Mesenchymal stem cell (in vitro differentiated cells and primary cell): ENCODE measurements at regions not wholly inside any gene's neighbourhood (a gene's known extent, or its start where the extent isn't known, plus 50 kb on each side); places are given as distances from the start of the nearest gene placed in this dataset.
A peak's percentile ranks its signal among the peaks of the same experiment; 100 is the strongest.
"Not testable (repeated sequence)": the region's sequence is repeated elsewhere in the genome, so short reads cannot be mapped to it uniquely, and the experiment has no call there.

Source experiments
- DNase-seq: peaks from one replicate; pipeline ENCODE4 v3.0.0-alpha.2; 2013
- H2AFZ ChIP-seq: one replicate; pipeline ENCODE4 v1.6.1; 2013; ENCODE audit warnings: low read depth, mild to moderate bottlenecking, control low read depth, inconsistent platforms, low read length, moderate library complexity
- H2AK5ac ChIP-seq: 2 replicates; pipeline ENCODE4 v1.6.1; 2013; ENCODE audit warnings: low read length, moderate library complexity, mild to moderate bottlenecking, inconsistent platforms; ENCODE audit not compliant: severe bottlenecking
- H2BK120ac ChIP-seq: one replicate; pipeline ENCODE4 v1.6.1; 2013; ENCODE audit warnings: low read depth, mild to moderate bottlenecking, inconsistent platforms, low read length, moderate library complexity
- H2BK12ac ChIP-seq, 2 experiments: one replicate each; pipeline ENCODE4 v1.6.1; 2013; ENCODE audit warnings: inconsistent platforms in 2 of 2, low read length in 2 of 2, mild to moderate bottlenecking in 2 of 2, moderate library complexity in 2 of 2, control low read depth in 1 of 2
- H2BK15ac ChIP-seq: one replicate; pipeline ENCODE4 v1.6.1; 2013; ENCODE audit warnings: mild to moderate bottlenecking, low read depth, inconsistent platforms; ENCODE audit not compliant: poor library complexity, severe bottlenecking
- H2BK5ac ChIP-seq: 2 replicates; pipeline ENCODE4 v1.6.1; 2013; ENCODE audit warnings: low read depth, mild to moderate bottlenecking, low read length, control low read depth, inconsistent platforms; ENCODE audit not compliant: poor library complexity, severe bottlenecking
- H3K14ac ChIP-seq, 2 experiments: one replicate each; pipeline ENCODE4 v1.6.1; 2013; ENCODE audit warnings: inconsistent platforms in 2 of 2, low read length in 2 of 2, control low read depth in 1 of 2, mild to moderate bottlenecking in 1 of 2, moderate library complexity in 1 of 2
- H3K18ac ChIP-seq, 2 experiments: one replicate each; pipeline ENCODE4 v1.6.1; 2013; ENCODE audit warnings: inconsistent platforms in 2 of 2, low read length in 2 of 2, control low read depth in 1 of 2, low read depth in 1 of 2, mild to moderate bottlenecking in 1 of 2
- H3K23ac ChIP-seq, 2 experiments: one replicate each; pipeline ENCODE4 v1.6.1; 2013; ENCODE audit warnings: inconsistent platforms in 2 of 2, low read length in 2 of 2, mild to moderate bottlenecking in 2 of 2, moderate library complexity in 2 of 2, control low read depth in 1 of 2
- H3K27ac ChIP-seq: 2 replicates; pipeline ENCODE4 v1.5.1; 2013; ENCODE audit warnings: mild to moderate bottlenecking, moderate library complexity, low read length, control low read depth, inconsistent platforms; ENCODE audit not compliant: poor library complexity, severe bottlenecking
- H3K27me3 ChIP-seq, 2 experiments: 2 replicates each; pipeline versions ENCODE4 v1.6.1 to v1.7.0; 2013; ENCODE audit warnings: low read length in 2 of 2, mild to moderate bottlenecking in 2 of 2, moderate library complexity in 2 of 2, control low read depth in 1 of 2, inconsistent platforms in 1 of 2; ENCODE audit not compliant: control insufficient read depth in 1 of 2, insufficient read depth in 1 of 2
- H3K36me3 ChIP-seq, 2 experiments: 2 replicates each; pipeline versions ENCODE4 v1.6.1 to v1.7.0; 2013; ENCODE audit warnings: low read length in 2 of 2, control low read depth in 1 of 2, inconsistent platforms in 1 of 2, low read depth in 1 of 2, mild to moderate bottlenecking in 1 of 2; ENCODE audit not compliant: insufficient read depth in 2 of 2, control insufficient read depth in 1 of 2
- H3K4ac ChIP-seq, 2 experiments: one replicate each; pipeline ENCODE4 v1.6.1; 2013; ENCODE audit warnings: inconsistent platforms in 2 of 2, low read length in 2 of 2, mild to moderate bottlenecking in 2 of 2, moderate library complexity in 2 of 2, control low read depth in 1 of 2, low read depth in 1 of 2
- H3K4me1 ChIP-seq: 2 replicates; pipeline ENCODE4 v1.6.1; 2013; ENCODE audit warnings: low read depth, low read length, control low read depth; ENCODE audit not compliant: control insufficient read depth, insufficient read depth
- H3K4me2 ChIP-seq: 2 replicates; pipeline ENCODE4 v1.6.1; 2013; ENCODE audit warnings: low read length, mild to moderate bottlenecking, inconsistent platforms; ENCODE audit not compliant: poor library complexity, severe bottlenecking
- H3K4me3 ChIP-seq, 2 experiments: 2 replicates each; pipeline versions ENCODE4 v1.5.1 to v1.7.0; 2013; ENCODE audit warnings: low read length in 2 of 2, mild to moderate bottlenecking in 2 of 2, control low read depth in 1 of 2, low read depth in 1 of 2; ENCODE audit not compliant: insufficient read depth in 1 of 2
- H3K79me1 ChIP-seq: replicated peaks from 2 replicates; pipeline ENCODE4 v1.6.1; 2013; ENCODE audit warnings: mild to moderate bottlenecking, control low read depth, low read length, inconsistent platforms; ENCODE audit not compliant: poor library complexity, severe bottlenecking
- H3K9ac ChIP-seq: 2 replicates; pipeline ENCODE4 v1.7.0; 2013; ENCODE audit warnings: mild to moderate bottlenecking, low read length, moderate library complexity
- H3K9me3 ChIP-seq: 2 replicates; pipeline ENCODE4 v1.7.0; 2013; ENCODE audit warnings: mild to moderate bottlenecking, low read length; ENCODE audit not compliant: control insufficient read depth
- H4K8ac ChIP-seq: one replicate; pipeline ENCODE4 v1.6.1; 2013; ENCODE audit warnings: inconsistent platforms, mild to moderate bottlenecking, low read length, moderate library complexity
- H4K91ac ChIP-seq: one replicate; pipeline ENCODE4 v1.6.1; 2013; ENCODE audit warnings: mild to moderate bottlenecking, low read length, inconsistent platforms
- WGBS: methylation state at CpG from one replicate; pipeline ENCODE4 v1.1.7; 2013; ENCODE audit warnings: mixed read lengths; 5-methylcytosine and 5-hydroxymethylcytosine counted together

- H3K4ac ChIP-seq: no peak overlapping the region
- H3K27me3 ChIP-seq: no peaks in the 10 kb centered on the region
- no peaks in the 10 kb centered on the region for H3K9me3 ChIP-seq
- no peak overlapping the region for H4K91ac ChIP-seq
- no peak for DNase-seq
- no peak overlapping the region for H2AK5ac ChIP-seq
- no peak overlapping the region for H4K8ac ChIP-seq
- no peak overlapping the region for H2BK120ac ChIP-seq
- WGBS: 89% methylated on average over 3 of the region's 5 CpGs
- no peak overlapping the region for H2BK12ac ChIP-seq
- H2BK15ac ChIP-seq: no peak overlapping the region
- no peaks in the 10 kb centered on the region for H3K36me3 ChIP-seq
- H3K79me1 ChIP-seq: no peaks in the 10 kb centered on the region
- no peak overlapping the region for H3K4me3 ChIP-seq
- no peaks in the 10 kb centered on the region for H3K4me1 ChIP-seq
- no peak overlapping the region for H2BK5ac ChIP-seq
- H3K27ac ChIP-seq: no peak overlapping the region
- H3K9ac ChIP-seq: no peak overlapping the region
- no peak overlapping the region for H3K4me2 ChIP-seq
- H3K23ac ChIP-seq: no peak overlapping the region
- no peak overlapping the region for H2AFZ ChIP-seq
- H3K18ac ChIP-seq: no peak overlapping the region
- H3K14ac ChIP-seq: no peak overlapping the region
Measured at GRCh38 chr2:63742580-63742976, 99.1 kb upstream of the UGP2 start.

- no peak overlapping the region for H2AK5ac ChIP-seq
- DNase-seq: no peak
- H3K9ac ChIP-seq: no peak overlapping the region
- no peak overlapping the region for H2AFZ ChIP-seq
- no peak overlapping the region for H4K8ac ChIP-seq
- H3K4me2 ChIP-seq: no peak overlapping the region
- no peaks in the 10 kb centered on the region for H3K79me1 ChIP-seq
- H2BK15ac ChIP-seq: no peak overlapping the region
- no peak overlapping the region for H2BK5ac ChIP-seq
- H3K23ac ChIP-seq: no peak overlapping the region
- H3K9me3 ChIP-seq: no peaks in the 10 kb centered on the region
- no peak overlapping the region for H3K27ac ChIP-seq
- no peak overlapping the region for H3K14ac ChIP-seq
- 100% methylated on average over 1 of the region's 2 CpGs for WGBS
- H3K4me3 ChIP-seq: no peak overlapping the region
- H3K4ac ChIP-seq: no peak overlapping the region
- H2BK120ac ChIP-seq: no peak overlapping the region
- H2BK12ac ChIP-seq: no peak overlapping the region
- no peaks in the 10 kb centered on the region for H3K36me3 ChIP-seq
- H4K91ac ChIP-seq: no peak overlapping the region
- H3K4me1 ChIP-seq: no peaks in the 10 kb centered on the region
- H3K18ac ChIP-seq: peak overlapping the region in 1 of 2 experiments; percentile 12
- H3K27me3 ChIP-seq: no peaks in the 10 kb centered on the region
Measured at GRCh38 chr2:63743170-63743981, 98.3 kb upstream of the UGP2 start.

GRCh38 chr2:63743982-63744966 is 97.4 kb upstream of the UGP2 start:
- Histone ChIP-seq H3K4me1 (no peaks in the 10 kb centered on the region), H3K4me3 (no peak overlapping the region), H3K27me3 (no peaks in the 10 kb centered on the region), H3K4me2 (no peak overlapping the region), H3K9me3 (no peaks in the 10 kb centered on the region), H3K4ac (no peak overlapping the region), H2BK12ac (no peak overlapping the region), H3K9ac (no peak overlapping the region), H2BK5ac (no peak overlapping the region), H2BK15ac (no peak overlapping the region), H3K23ac (no peak overlapping the region), H2AFZ (no peak overlapping the region), H3K14ac (no peak overlapping the region), H3K27ac (no peak overlapping the region), H4K8ac (peak overlapping the region; percentile 19), H2BK120ac (no peak overlapping the region), H4K91ac (no peak overlapping the region), H3K36me3 (no peaks in the 10 kb centered on the region), H2AK5ac (no peak overlapping the region), H3K79me1 (no peaks in the 10 kb centered on the region), H3K18ac (no peak overlapping the region)
- no peak for DNase-seq
- 94% methylated on average over 4 of the region's 6 CpGs for WGBS

GRCh38 chr2:63746548-63746947 is 95.1 kb upstream of the UGP2 start:
- not testable (repeated sequence) for H4K91ac ChIP-seq, H3K23ac ChIP-seq, H2AFZ ChIP-seq, H3K14ac ChIP-seq, H3K4me1 ChIP-seq, H3K36me3 ChIP-seq, H3K4ac ChIP-seq, H3K79me1 ChIP-seq, DNase-seq, H4K8ac ChIP-seq, H2BK15ac ChIP-seq, H3K18ac ChIP-seq, H3K27me3 ChIP-seq, H2BK12ac ChIP-seq, H2BK5ac ChIP-seq, H3K9me3 ChIP-seq, H3K4me3 ChIP-seq, H3K27ac ChIP-seq, H2AK5ac ChIP-seq, H3K9ac ChIP-seq, H3K4me2 ChIP-seq, H2BK120ac ChIP-seq
- WGBS: 91% methylated on average over 8 of the region's 8 CpGs
